ENCODE measurements at regions not wholly inside any gene's neighbourhood (a gene's known extent, or its start where the extent isn't known, plus 50 kb on each side); places are given as distances from the start of the nearest gene placed in this dataset.
"Not testable (repeated sequence)": the region's sequence is repeated elsewhere in the genome, so short reads cannot be mapped to it uniquely, and the experiment has no call there.

GRCh38 chr10:35827783-35828182 lies 185.7 kb upstream of the FZD8 start:
- no peak for DNase-seq (ENCODE audit: low read depth in 2 of 3, low spot score in 2 of 3)

- DNase-seq (ENCODE audit: low read depth in 2 of 3, low spot score in 2 of 3), result no peak
Measured at GRCh38 chr10:35824704-35825103, 182.6 kb upstream of the FZD8 start.

- DNase-seq (ENCODE audit: low read depth in 2 of 3, low spot score in 2 of 3), result no peak
Measured at GRCh38 chr10:35822316-35822715, 180.2 kb upstream of the FZD8 start.

GRCh38 chr10:35821339-35821911 lies 179.3 kb upstream of the FZD8 start:
- DNase-seq (ENCODE audit: low read depth in 2 of 3, low spot score in 2 of 3), result no peak

- no peak for DNase-seq (ENCODE audit: low read depth in 2 of 3, low spot score in 2 of 3)
Measured at GRCh38 chr10:35819736-35820135, 177.6 kb upstream of the FZD8 start.

- DNase-seq (ENCODE audit: low read depth in 2 of 3, low spot score in 2 of 3), result no peak
Measured at GRCh38 chr10:35819011-35819410, 176.9 kb upstream of the FZD8 start.

GRCh38 chr10:35817109-35817508 lies 175.0 kb upstream of the FZD8 start:
- DNase-seq (ENCODE audit: low read depth in 2 of 3, low spot score in 2 of 3), result not testable (repeated sequence)

GRCh38 chr10:35813219-35813618 lies 171.1 kb upstream of the FZD8 start:
- no peak for DNase-seq (ENCODE audit: low read depth in 2 of 3, low spot score in 2 of 3)

GRCh38 chr10:35808344-35808743 lies 166.2 kb upstream of the FZD8 start:
- DNase-seq (ENCODE audit: low read depth in 2 of 3, low spot score in 2 of 3), result no peak

GRCh38 chr10:35803046-35803445 lies 160.9 kb upstream of the FZD8 start:
- no peak for DNase-seq (ENCODE audit: low read depth in 2 of 3, low spot score in 2 of 3)

GRCh38 chr10:35797187-35797586 lies 155.1 kb upstream of the FZD8 start:
- DNase-seq (ENCODE audit: low read depth in 2 of 3, low spot score in 2 of 3), result no peak

- DNase-seq (ENCODE audit: low read depth in 2 of 3, low spot score in 2 of 3), result no peak
Measured at GRCh38 chr10:35795131-35795824, 153.2 kb upstream of the FZD8 start.

- no peak for DNase-seq (ENCODE audit: low read depth in 2 of 3, low spot score in 2 of 3)
Measured at GRCh38 chr10:35794703-35795102, 152.6 kb upstream of the FZD8 start.

- DNase-seq (ENCODE audit: low read depth in 2 of 3, low spot score in 2 of 3), result no peak
Measured at GRCh38 chr10:35792291-35792690, 150.2 kb upstream of the FZD8 start.

GRCh38 chr10:35789996-35790395 lies 147.9 kb upstream of the FZD8 start:
- no peak for DNase-seq (ENCODE audit: low read depth in 2 of 3, low spot score in 2 of 3)

- no peak for DNase-seq (ENCODE audit: low read depth in 2 of 3, low spot score in 2 of 3)
Measured at GRCh38 chr10:35784751-35785150, 142.7 kb upstream of the FZD8 start.

GRCh38 chr10:35783305-35783838 lies 141.3 kb upstream of the FZD8 start:
- no peak for DNase-seq (ENCODE audit: low read depth in 2 of 3, low spot score in 2 of 3)

GRCh38 chr10:35781643-35782035 lies 139.5 kb upstream of the FZD8 start:
- no peak for DNase-seq (ENCODE audit: low read depth in 2 of 3, low spot score in 2 of 3)

- no peak for DNase-seq (ENCODE audit: low read depth in 2 of 3, low spot score in 2 of 3)
Measured at GRCh38 chr10:35780970-35781642, 139.0 kb upstream of the FZD8 start.

GRCh38 chr10:35778306-35778705 lies 136.2 kb upstream of the FZD8 start:
- DNase-seq (ENCODE audit: low read depth in 2 of 3, low spot score in 2 of 3), result no peak

- DNase-seq (ENCODE audit: low read depth in 2 of 3, low spot score in 2 of 3), result not testable (repeated sequence)
Measured at GRCh38 chr10:35776557-35776956, 134.5 kb upstream of the FZD8 start.

- DNase-seq (ENCODE audit: low read depth in 2 of 3, low spot score in 2 of 3), result no peak
Measured at GRCh38 chr10:35774109-35774508, 132.0 kb upstream of the FZD8 start.

All from activated CD8-positive, alpha-beta memory T cell treated with anti-CD3 and anti-CD28 coated beads for 48 hours (primary cell).